ENCODE measurements at regions not wholly inside any gene's neighbourhood (a gene's known extent, or its start where the extent isn't known, plus 50 kb on each side); places are given as distances from the start of the nearest gene placed in this dataset.

DNA sequence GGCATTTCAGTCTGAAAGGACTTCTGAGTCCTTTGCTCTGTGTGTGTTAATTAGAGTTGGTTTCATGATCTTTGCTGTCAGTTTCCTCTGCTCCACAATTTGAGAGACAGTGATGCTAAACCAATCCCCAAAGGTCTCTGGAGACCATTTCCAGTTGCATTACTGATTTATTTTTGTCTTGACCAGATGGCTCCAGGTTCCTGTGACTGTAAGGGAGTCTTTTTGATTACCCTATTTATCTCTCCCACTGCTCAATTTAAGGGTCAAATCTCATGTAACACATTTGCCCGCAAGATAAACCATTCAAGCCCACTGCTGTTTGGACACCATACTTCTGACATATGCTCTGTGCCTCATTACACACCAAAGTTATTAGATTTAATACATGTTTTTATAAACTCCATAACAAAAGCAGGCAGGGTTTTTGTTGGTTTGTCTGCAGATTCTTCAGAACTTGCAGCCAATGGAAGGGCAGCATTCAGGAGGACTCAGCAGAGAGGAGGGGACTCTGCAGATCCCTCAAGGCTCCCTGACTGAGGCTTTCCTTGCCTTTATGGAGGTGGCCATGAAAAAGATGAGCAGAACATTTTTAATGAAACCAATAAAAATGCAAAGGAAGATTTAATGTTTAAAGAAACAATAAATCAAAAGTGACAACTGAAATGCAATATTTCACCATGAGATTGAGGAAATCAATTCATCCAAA, 889.3 kb upstream of the CELF4 start:
- TF ChIP-seq ZNF274 (IDR thresholded peaks at IDR 0.05; ENCODE audit: low read depth, low read length): no peak
- no peak for TF ChIP-seq SUZ12 (IDR thresholded peaks at IDR 0.05; ENCODE audit: extremely low read depth, insufficient read depth, insufficient read length)
- TF ChIP-seq YY1 (IDR thresholded peaks at IDR 0.05; ENCODE audit: insufficient read depth, insufficient read length): no peak
- Histone ChIP-seq H3K9ac (ENCODE audit: insufficient read length, low read depth) (no peak overlapping the region), H3K4me1 (ENCODE audit: insufficient read depth, insufficient read length) (no peaks in the 10 kb centered on the region), H3K4me3 (ENCODE audit: insufficient read length, low read depth) (no peak overlapping the region), H3K36me3 (ENCODE audit: insufficient read depth, insufficient read length, low read length) (no peaks in the 10 kb centered on the region), H3K27me3 (ENCODE audit: insufficient read depth, insufficient read length) (no peaks in the 10 kb centered on the region), H3K9me3 (ENCODE audit: insufficient read depth, low read length) (no peaks in the 10 kb centered on the region)
- no peak for DNase-seq (ENCODE audit: low read depth, low spot score)

DNA sequence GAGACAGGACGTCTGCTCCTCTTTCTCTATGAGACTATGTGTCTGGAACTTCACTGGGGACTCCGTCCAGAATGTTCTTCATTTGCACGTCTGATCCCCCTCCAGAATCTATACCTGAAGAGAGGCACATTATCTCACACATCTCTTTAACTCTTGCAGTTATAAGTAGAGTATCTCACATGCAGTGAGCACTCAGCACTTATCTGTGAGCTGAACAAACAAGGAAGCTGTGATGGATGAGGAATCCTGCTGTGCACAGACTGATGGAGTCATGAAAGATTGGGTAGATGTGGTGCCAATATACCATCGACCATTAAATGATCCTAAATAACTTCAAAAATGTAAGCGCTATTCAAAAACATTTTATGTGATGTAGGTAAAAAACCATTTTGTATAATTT, 888.3 kb upstream of the CELF4 start:
- Histone ChIP-seq H3K9me3 (ENCODE audit: insufficient read depth, low read length) (no peaks in the 10 kb centered on the region), H3K9ac (ENCODE audit: insufficient read length, low read depth) (no peak overlapping the region), H3K27me3 (ENCODE audit: insufficient read depth, insufficient read length) (no peaks in the 10 kb centered on the region), H3K4me3 (ENCODE audit: insufficient read length, low read depth) (no peak overlapping the region), H3K36me3 (ENCODE audit: insufficient read depth, insufficient read length, low read length) (no peaks in the 10 kb centered on the region), H3K4me1 (ENCODE audit: insufficient read depth, insufficient read length) (no peaks in the 10 kb centered on the region)
- DNase-seq (ENCODE audit: low read depth, low spot score): no peak
- TF ChIP-seq ZNF274 (IDR thresholded peaks at IDR 0.05; ENCODE audit: low read depth, low read length): no peak

DNA sequence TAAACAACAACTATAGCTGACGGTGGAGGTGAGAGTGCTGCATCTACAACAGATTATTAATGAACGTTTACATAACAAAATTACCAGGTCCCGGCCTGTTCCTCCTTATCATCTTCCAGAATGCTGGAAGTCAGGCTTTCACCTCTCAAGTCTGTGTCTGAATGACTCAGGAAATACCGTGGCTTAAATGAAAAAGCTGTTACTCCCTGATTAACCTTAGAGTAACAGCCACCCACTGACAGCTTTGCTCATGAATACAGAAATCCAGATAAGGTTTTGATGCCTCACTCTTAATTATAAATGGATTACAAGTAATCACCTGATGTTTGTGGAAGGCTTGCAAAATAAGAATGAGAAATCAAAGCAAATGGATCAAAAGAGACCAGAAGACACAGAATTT, 885.3 kb upstream of the CELF4 start:
- Histone ChIP-seq H3K9me3 (ENCODE audit: insufficient read depth, low read length) (no peaks in the 10 kb centered on the region), H3K27me3 (ENCODE audit: insufficient read depth, insufficient read length) (no peaks in the 10 kb centered on the region), H3K9ac (ENCODE audit: insufficient read length, low read depth) (no peak overlapping the region), H3K4me1 (ENCODE audit: insufficient read depth, insufficient read length) (no peaks in the 10 kb centered on the region), H3K4me3 (ENCODE audit: insufficient read length, low read depth) (no peak overlapping the region), H3K36me3 (ENCODE audit: insufficient read depth, insufficient read length, low read length) (no peaks in the 10 kb centered on the region)
- TF ChIP-seq YY1 (IDR thresholded peaks at IDR 0.05; ENCODE audit: insufficient read depth, insufficient read length) (no peak), ZNF274 (IDR thresholded peaks at IDR 0.05; ENCODE audit: low read depth, low read length) (no peak), SUZ12 (IDR thresholded peaks at IDR 0.05; ENCODE audit: extremely low read depth, insufficient read depth, insufficient read length) (no peak)
- DNase-seq (ENCODE audit: low read depth, low spot score): no peak

DNA sequence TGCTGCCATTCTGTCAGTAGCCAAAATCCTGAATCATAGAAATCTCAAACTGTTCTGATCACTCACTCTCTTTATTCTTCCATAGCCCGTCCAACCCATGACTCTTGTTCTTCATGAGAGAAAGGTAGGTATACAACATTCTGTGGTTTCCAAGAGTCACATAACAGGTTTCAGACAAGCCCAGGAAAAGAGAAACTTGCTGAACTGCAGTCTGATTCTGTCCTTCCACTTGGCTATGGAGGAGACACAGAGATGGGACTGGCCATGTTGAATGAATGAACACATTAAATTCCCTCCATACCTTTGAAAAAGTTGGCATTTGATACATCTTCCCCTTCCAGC, 880.2 kb upstream of the CELF4 start:
- DNase-seq (ENCODE audit: low read depth, low spot score): no peak
- H3K4me1 ChIP-seq (ENCODE audit: insufficient read depth, insufficient read length): no peaks in the 10 kb centered on the region
- H3K9ac ChIP-seq (ENCODE audit: insufficient read length, low read depth): no peak overlapping the region
- no peaks in the 10 kb centered on the region for H3K27me3 ChIP-seq (ENCODE audit: insufficient read depth, insufficient read length)
- no peaks in the 10 kb centered on the region for H3K9me3 ChIP-seq (ENCODE audit: insufficient read depth, low read length)
- no peaks in the 10 kb centered on the region for H3K36me3 ChIP-seq (ENCODE audit: insufficient read depth, insufficient read length, low read length)
- TF ChIP-seq YY1 (IDR thresholded peaks at IDR 0.05; ENCODE audit: insufficient read depth, insufficient read length) (no peak), SUZ12 (IDR thresholded peaks at IDR 0.05; ENCODE audit: extremely low read depth, insufficient read depth, insufficient read length) (no peak), ZNF274 (IDR thresholded peaks at IDR 0.05; ENCODE audit: low read depth, low read length) (no peak)
- no peak overlapping the region for H3K4me3 ChIP-seq (ENCODE audit: insufficient read length, low read depth)

DNA sequence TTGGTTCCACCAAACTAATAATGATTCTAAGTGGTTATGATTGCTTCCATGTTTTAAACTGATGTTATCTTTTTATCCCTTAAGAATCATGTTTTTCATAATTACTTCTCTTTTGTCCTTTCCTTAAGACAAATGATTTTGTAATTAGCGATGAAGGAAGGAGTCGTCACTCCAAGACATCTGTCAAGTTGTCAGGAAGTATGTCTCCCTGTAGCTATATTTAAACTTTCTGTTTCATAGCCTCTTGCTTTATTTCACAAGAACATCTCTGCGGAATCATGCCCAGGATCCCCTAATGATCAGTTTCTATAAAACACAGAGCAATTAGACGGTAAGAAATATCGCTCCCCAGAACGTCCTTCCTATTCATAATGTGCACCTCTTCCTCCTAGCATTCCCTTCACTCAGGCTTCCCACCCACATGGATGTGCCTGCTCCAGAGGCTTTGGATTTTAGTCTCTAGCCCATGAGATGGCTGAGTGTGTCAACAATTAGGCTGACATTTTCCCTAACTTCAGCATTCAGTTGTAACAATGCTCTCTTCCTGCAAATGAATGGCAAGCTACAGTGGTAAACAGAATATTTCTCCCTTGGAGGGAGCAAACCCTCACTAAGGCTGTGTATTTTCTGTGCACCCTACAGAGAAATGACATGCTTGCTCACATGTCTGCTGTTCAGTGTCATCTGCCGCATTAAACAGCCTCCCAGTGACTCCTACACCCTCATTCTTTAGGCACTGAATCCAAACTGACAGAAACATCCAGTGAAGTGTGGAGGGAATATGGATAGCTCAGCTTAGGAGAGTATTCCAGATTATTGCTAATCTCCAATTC, 879.6 kb upstream of the CELF4 start:
- Histone ChIP-seq H3K4me1 (ENCODE audit: insufficient read depth, insufficient read length) (no peaks in the 10 kb centered on the region), H3K27me3 (ENCODE audit: insufficient read depth, insufficient read length) (no peaks in the 10 kb centered on the region), H3K9me3 (ENCODE audit: insufficient read depth, low read length) (no peaks in the 10 kb centered on the region), H3K36me3 (ENCODE audit: insufficient read depth, insufficient read length, low read length) (no peaks in the 10 kb centered on the region), H3K9ac (ENCODE audit: insufficient read length, low read depth) (no peak overlapping the region), H3K4me3 (ENCODE audit: insufficient read length, low read depth) (no peak overlapping the region)
- no peak for TF ChIP-seq YY1 (IDR thresholded peaks at IDR 0.05; ENCODE audit: insufficient read depth, insufficient read length)
- TF ChIP-seq SUZ12 (IDR thresholded peaks at IDR 0.05; ENCODE audit: extremely low read depth, insufficient read depth, insufficient read length): no peak
- TF ChIP-seq ZNF274 (IDR thresholded peaks at IDR 0.05; ENCODE audit: low read depth, low read length): no peak
- no peak for DNase-seq (ENCODE audit: low read depth, low spot score)

DNA sequence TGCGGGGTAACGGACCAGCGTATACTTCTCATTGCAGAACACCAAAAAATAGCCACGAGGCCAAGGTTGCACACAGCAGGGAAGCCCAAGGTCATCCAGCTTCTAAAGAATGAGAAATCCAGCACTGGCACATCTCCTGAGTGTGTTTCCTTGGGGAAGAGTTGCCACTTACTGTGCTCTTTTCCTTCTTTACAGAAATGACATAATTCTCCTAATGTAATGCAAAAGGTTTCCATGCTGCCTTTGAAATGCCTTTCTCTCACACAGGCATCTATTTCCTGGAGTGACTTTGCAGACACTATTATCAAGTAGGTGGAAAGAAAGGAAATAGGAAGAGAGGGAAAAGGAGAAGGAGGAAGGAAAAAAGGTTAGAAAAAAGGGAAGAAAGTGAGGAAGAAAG, 862.1 kb upstream of the CELF4 start:
- H3K27me3 ChIP-seq (ENCODE audit: insufficient read depth, insufficient read length): no peaks in the 10 kb centered on the region
- TF ChIP-seq ZNF274 (IDR thresholded peaks at IDR 0.05; ENCODE audit: low read depth, low read length) (no peak), YY1 (IDR thresholded peaks at IDR 0.05; ENCODE audit: insufficient read depth, insufficient read length) (no peak), SUZ12 (IDR thresholded peaks at IDR 0.05; ENCODE audit: extremely low read depth, insufficient read depth, insufficient read length) (no peak)
- H3K4me3 ChIP-seq (ENCODE audit: insufficient read length, low read depth): no peak overlapping the region
- no peaks in the 10 kb centered on the region for H3K36me3 ChIP-seq (ENCODE audit: insufficient read depth, insufficient read length, low read length)
- no peaks in the 10 kb centered on the region for H3K9me3 ChIP-seq (ENCODE audit: insufficient read depth, low read length)
- H3K9ac ChIP-seq (ENCODE audit: insufficient read length, low read depth): no peak overlapping the region
- H3K4me1 ChIP-seq (ENCODE audit: insufficient read depth, insufficient read length): no peaks in the 10 kb centered on the region
- no peak for DNase-seq (ENCODE audit: low read depth, low spot score)

DNA sequence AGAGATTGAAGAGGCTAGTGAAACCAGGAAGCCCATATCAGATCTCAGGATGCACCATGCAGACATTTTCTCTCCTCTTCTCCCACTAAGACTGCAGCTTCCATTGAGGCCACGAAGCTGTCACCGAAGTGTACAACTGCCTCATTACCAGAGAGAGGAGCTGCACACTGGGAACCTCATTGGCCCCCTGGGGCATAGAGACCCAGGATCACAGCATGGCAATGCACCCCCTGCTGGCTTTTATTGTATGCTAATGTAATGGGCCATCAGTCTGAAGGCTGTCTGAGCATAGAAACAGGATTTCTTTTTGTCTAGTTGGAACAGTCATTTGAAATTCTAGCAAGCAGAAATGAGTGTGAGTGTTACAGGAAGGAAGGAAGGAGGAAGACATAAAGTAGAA, 861.6 kb upstream of the CELF4 start:
- TF ChIP-seq ZNF274 (IDR thresholded peaks at IDR 0.05; ENCODE audit: low read depth, low read length): no peak
- no peak for TF ChIP-seq YY1 (IDR thresholded peaks at IDR 0.05; ENCODE audit: insufficient read depth, insufficient read length)
- TF ChIP-seq SUZ12 (IDR thresholded peaks at IDR 0.05; ENCODE audit: extremely low read depth, insufficient read depth, insufficient read length): no peak
- no peak overlapping the region for H3K9ac ChIP-seq (ENCODE audit: insufficient read length, low read depth)
- no peak for DNase-seq (ENCODE audit: low read depth, low spot score)
- H3K4me1 ChIP-seq (ENCODE audit: insufficient read depth, insufficient read length): no peaks in the 10 kb centered on the region
- H3K4me3 ChIP-seq (ENCODE audit: insufficient read length, low read depth): no peak overlapping the region
- H3K27me3 ChIP-seq (ENCODE audit: insufficient read depth, insufficient read length): no peaks in the 10 kb centered on the region
- H3K9me3 ChIP-seq (ENCODE audit: insufficient read depth, low read length): no peaks in the 10 kb centered on the region
- no peaks in the 10 kb centered on the region for H3K36me3 ChIP-seq (ENCODE audit: insufficient read depth, insufficient read length, low read length)

All from NT2/D1 (cell line).